ENCODE measurements at regions not wholly inside any gene's neighbourhood (a gene's known extent, or its start where the extent isn't known, plus 50 kb on each side); places are given as distances from the start of the nearest gene placed in this dataset.

DNA sequence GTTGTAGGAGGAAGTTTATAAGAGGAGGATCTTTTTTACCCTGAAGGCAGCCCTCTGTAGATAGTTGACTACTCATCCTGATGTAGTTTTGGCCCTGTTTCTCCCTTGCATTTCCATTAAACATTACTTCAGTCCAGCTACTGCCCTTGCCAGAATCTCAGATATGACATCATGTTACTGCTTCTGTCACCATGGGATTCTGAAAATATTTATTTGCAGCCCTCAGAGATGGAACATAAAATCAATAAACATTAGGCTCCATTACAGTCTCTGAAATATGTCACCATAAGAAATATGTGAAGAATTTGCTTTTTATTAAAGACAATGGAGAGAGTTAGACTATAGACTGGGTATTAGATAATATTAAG is 68.7 kb upstream of the STK39 start:
- no peak for DNase-seq (ENCODE audit: extremely low spot score)
- no peak for TF ChIP-seq CTBP1 (IDR thresholded peaks at IDR 0.05; ENCODE audit: borderline replicate concordance)
- no peak for TF ChIP-seq ARNT (IDR thresholded peaks at IDR 0.05)
- no peak for TF ChIP-seq HDGF (IDR thresholded peaks at IDR 0.05; ENCODE audit: borderline replicate concordance)
- no peak for TF ChIP-seq FOXA1 (IDR thresholded peaks at IDR 0.05)
- TF ChIP-seq BHLHE40 (IDR thresholded peaks at IDR 0.05; ENCODE audit: borderline replicate concordance): no peak
- POLR2A ChIA-PET: no interaction called here
- CTCF ChIA-PET: no interaction called here

DNA sequence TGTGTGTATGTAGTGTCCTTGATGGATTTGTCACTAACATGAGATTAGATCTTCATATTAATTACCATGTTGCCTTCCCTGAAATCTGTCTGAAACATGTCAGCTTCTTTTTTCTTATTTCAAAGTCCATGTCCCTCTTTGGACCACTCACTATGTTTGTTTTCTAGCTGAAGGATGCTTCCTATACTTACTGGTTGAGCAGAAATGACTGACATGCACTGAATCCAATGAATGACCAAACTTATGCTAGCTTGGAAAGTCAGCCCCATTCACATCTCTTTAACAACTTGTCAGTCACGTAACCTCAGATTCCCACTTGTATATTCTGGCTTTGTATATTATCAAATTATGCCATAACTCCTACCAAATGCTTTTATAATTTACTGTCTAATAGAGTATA is 69.9 kb upstream of the STK39 start:
- CTCF ChIA-PET: no interaction called here
- POLR2A ChIA-PET: no interaction called here
- TF ChIP-seq BHLHE40 (IDR thresholded peaks at IDR 0.05; ENCODE audit: borderline replicate concordance) (no peak), FOXA1 (IDR thresholded peaks at IDR 0.05) (no peak)
- TF ChIP-seq, protein P1, sequence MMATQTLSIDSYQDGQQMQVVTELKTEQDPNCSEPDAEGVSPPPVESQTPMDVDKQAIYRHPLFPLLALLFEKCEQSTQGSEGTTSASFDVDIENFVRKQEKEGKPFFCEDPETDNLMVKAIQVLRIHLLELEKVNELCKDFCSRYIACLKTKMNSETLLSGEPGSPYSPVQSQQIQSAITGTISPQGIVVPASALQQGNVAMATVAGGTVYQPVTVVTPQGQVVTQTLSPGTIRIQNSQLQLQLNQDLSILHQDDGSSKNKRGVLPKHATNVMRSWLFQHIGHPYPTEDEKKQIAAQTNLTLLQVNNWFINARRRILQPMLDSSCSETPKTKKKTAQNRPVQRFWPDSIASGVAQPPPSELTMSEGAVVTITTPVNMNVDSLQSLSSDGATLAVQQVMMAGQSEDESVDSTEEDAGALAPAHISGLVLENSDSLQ (IDR thresholded peaks at IDR 0.05): peak; percentile 66

DNA sequence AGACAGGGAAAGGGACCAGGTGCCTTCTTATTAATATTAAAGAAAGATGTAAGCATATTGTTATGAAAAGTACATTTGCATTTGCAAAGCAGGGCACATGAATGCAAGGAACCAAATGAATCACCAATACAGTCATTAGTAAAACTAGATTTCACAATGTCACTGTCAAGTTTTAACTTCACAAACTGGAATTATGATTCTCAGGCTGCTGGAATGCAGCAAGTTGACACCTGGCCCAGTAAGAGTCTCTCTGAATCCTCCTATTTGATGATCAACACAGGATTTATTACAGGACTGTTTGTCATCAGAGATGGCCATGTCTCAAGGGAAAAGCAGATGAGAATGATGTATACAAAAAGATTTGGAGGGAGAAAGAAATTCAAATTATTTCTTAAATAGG is 72.9 kb upstream of the STK39 start:
- no peak for DNase-seq (ENCODE audit: extremely low spot score)
- POLR2A ChIA-PET: no interaction called here
- TF ChIP-seq LEF1 (IDR thresholded peaks at IDR 0.05; ENCODE audit: borderline replicate concordance): no peak
- no peak for TF ChIP-seq FOXK2 (IDR thresholded peaks at IDR 0.05)
- TF ChIP-seq SUZ12 (IDR thresholded peaks at IDR 0.05): no peak
- no peak for TF ChIP-seq CTBP1 (IDR thresholded peaks at IDR 0.05; ENCODE audit: borderline replicate concordance)
- no peak for TF ChIP-seq ARNT (IDR thresholded peaks at IDR 0.05)
- no peak for TF ChIP-seq ZNF384 (IDR thresholded peaks at IDR 0.05)
- TF ChIP-seq, protein P1 (IDR thresholded peaks at IDR 0.05): no peak
- TF ChIP-seq BHLHE40 (IDR thresholded peaks at IDR 0.05; ENCODE audit: borderline replicate concordance): no peak
- no peak for TF ChIP-seq L3MBTL2 (conservative IDR thresholded peaks at IDR 0.05)
- TF ChIP-seq NFRKB (IDR thresholded peaks at IDR 0.05): no peak
- no peak for TF ChIP-seq HDGF (IDR thresholded peaks at IDR 0.05; ENCODE audit: borderline replicate concordance)
- TF ChIP-seq TARDBP (IDR thresholded peaks at IDR 0.05): no peak
- TF ChIP-seq ELF4 (IDR thresholded peaks at IDR 0.05): no peak
- no peak for TF ChIP-seq FOXA1 (IDR thresholded peaks at IDR 0.05)
- TF ChIP-seq SP1 (IDR thresholded peaks at IDR 0.05): no peak
- no peak for TF ChIP-seq FOXM1 (IDR thresholded peaks at IDR 0.05; ENCODE audit: borderline replicate concordance)
- CTCF ChIA-PET: no interaction called here

More for the DNA sequence above, 69.9 kb upstream of the STK39 start:
- no peak for DNase-seq (ENCODE audit: extremely low spot score)

DNA sequence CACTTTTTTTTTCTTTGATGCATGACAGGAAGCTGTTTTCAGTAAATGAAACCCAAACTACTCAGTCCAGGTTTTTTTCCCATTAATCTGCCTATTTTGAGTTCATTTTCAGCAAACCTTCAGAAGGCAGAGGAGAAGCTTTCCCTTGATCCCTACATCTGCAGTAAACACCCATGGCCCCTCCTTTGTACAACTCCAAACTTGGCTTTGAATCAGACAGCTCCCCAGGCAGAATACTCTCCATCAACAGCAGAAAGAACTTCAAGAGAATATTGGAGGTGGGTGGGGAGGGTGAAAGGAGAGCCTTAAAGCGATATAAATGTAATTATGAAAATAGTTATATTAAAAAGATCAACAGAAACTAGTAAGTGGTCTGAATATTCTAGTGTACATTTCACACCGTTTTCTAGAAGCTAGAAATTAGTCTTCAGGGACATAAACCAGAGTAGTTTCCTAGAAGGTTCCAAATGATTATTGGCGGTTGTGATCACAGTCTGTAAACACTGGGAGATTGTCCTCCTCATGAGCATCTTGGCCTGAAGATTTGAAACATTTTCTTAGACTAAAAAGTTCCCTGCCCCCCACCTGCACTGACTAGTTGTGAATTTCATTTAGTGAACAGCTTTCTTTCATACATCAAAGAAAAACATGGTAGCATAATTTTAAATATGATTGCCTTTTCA is 75.1 kb upstream of the STK39 start:
- ChIA-PET POLR2A (no interaction called here), CTCF (no interaction called here)
- no peak for TF ChIP-seq FOXM1 (IDR thresholded peaks at IDR 0.05; ENCODE audit: borderline replicate concordance)
- no peak for DNase-seq (ENCODE audit: extremely low spot score)

DNA sequence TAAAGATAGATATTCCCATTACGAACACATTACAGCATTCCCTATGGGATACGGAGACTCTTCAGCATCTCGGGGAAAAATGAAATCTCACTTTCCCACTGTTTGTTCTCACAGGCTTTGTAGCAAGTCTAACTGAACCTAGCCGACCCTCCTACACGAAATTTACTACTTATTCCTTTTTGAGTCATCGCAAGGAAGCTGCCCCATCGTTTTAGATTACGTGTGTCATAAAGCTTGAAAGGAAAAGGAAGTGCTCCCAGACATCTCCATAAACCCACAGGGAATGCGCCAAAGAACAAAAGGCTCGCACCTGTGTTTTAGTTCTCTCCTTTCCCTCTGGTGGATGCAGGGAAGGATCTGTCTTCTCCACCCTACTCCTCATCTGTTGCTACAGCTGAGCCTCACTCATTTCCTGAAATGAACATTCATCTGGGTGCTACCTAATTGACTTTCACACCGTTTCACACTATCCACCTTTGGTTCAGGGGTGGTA is 76.2 kb upstream of the STK39 start:
- no peak for TF ChIP-seq BHLHE40 (IDR thresholded peaks at IDR 0.05; ENCODE audit: borderline replicate concordance)
- TF ChIP-seq FOXM1 (IDR thresholded peaks at IDR 0.05; ENCODE audit: borderline replicate concordance): no peak
- TF ChIP-seq ZNF384 (IDR thresholded peaks at IDR 0.05): no peak
- TF ChIP-seq SP1 (IDR thresholded peaks at IDR 0.05): no peak
- no peak for TF ChIP-seq LEF1 (IDR thresholded peaks at IDR 0.05; ENCODE audit: borderline replicate concordance)
- no peak for TF ChIP-seq ARNT (IDR thresholded peaks at IDR 0.05)
- no peak for TF ChIP-seq FOXK2 (IDR thresholded peaks at IDR 0.05)
- TF ChIP-seq, protein P1 (IDR thresholded peaks at IDR 0.05): no peak
- TF ChIP-seq TARDBP (IDR thresholded peaks at IDR 0.05): no peak
- no peak for TF ChIP-seq CTBP1 (IDR thresholded peaks at IDR 0.05; ENCODE audit: borderline replicate concordance)
- TF ChIP-seq HDGF (IDR thresholded peaks at IDR 0.05; ENCODE audit: borderline replicate concordance): no peak
- TF ChIP-seq FOXA1 (IDR thresholded peaks at IDR 0.05): no peak
- no peak for TF ChIP-seq L3MBTL2 (conservative IDR thresholded peaks at IDR 0.05)
- TF ChIP-seq NFRKB (IDR thresholded peaks at IDR 0.05): no peak
- no peak for TF ChIP-seq SUZ12 (IDR thresholded peaks at IDR 0.05)
- no peak for TF ChIP-seq ELF4 (IDR thresholded peaks at IDR 0.05)
- POLR2A ChIA-PET: no interaction called here
- DNase-seq (ENCODE audit: extremely low spot score): no peak
- CTCF ChIA-PET: no interaction called here

DNA sequence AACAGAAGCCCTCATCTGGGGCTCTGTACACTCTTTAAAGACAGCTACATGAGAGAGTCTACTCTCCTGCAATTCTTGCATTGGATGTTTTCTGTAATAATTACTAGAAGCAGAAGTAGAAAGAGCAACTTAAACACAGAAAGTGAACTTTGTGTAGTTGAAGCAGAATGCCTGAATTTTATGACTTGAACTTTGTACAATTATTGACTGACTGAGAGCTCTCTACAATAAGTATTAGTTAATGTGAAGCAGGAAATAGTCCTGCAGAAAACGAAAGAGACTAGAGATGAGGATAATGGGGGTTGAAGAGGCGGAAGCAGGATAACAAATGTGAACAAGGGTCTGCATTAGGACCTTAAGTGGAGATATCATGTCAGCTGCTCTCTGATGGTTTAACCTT is 79.2 kb upstream of the STK39 start:
- DNase-seq (ENCODE audit: extremely low spot score): no peak
- CTCF ChIA-PET: no interaction called here
- TF ChIP-seq FOXA1 (IDR thresholded peaks at IDR 0.05) (no peak), SUZ12 (IDR thresholded peaks at IDR 0.05) (no peak)
- POLR2A ChIA-PET: no interaction called here

DNA sequence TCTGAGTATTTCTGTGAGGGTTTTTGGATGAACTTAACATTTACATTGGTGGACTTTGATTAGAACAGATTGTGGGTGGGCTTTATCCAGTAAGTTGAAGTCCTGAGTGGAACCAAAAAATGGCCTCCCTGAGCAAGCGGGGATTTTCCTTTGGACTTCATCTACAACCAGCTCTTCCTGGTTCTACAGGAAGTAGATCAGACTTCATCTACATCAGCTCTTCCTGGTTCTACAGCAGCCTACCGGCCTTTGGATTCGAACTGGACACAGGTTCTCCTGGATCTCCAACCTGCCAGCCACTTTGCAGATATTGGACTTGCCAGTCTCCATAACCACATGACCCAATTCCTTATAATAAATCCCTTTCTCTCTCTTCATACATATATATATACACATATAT is 79.9 kb upstream of the STK39 start:
- TF ChIP-seq L3MBTL2 (conservative IDR thresholded peaks at IDR 0.05) (no peak), FOXM1 (IDR thresholded peaks at IDR 0.05; ENCODE audit: borderline replicate concordance) (no peak), FOXK2 (IDR thresholded peaks at IDR 0.05) (no peak), LEF1 (IDR thresholded peaks at IDR 0.05; ENCODE audit: borderline replicate concordance) (no peak), NFRKB (IDR thresholded peaks at IDR 0.05) (no peak), SUZ12 (IDR thresholded peaks at IDR 0.05) (no peak), TARDBP (IDR thresholded peaks at IDR 0.05) (no peak), HDGF (IDR thresholded peaks at IDR 0.05; ENCODE audit: borderline replicate concordance) (no peak), SP1 (IDR thresholded peaks at IDR 0.05) (no peak), ELF4 (IDR thresholded peaks at IDR 0.05) (no peak), ARNT (IDR thresholded peaks at IDR 0.05) (no peak), ZNF384 (IDR thresholded peaks at IDR 0.05) (no peak), CTBP1 (IDR thresholded peaks at IDR 0.05; ENCODE audit: borderline replicate concordance) (no peak), BHLHE40 (IDR thresholded peaks at IDR 0.05; ENCODE audit: borderline replicate concordance) (no peak), FOXA1 (IDR thresholded peaks at IDR 0.05) (no peak)
- TF ChIP-seq, protein P1 (IDR thresholded peaks at IDR 0.05): no peak
- CTCF ChIA-PET: no interaction called here
- POLR2A ChIA-PET: no interaction called here
- no peak for DNase-seq (ENCODE audit: extremely low spot score)

All from HEK293T (cell line).